ENCODE measurements at regions not wholly inside any gene's neighbourhood (a gene's known extent, or its start where the extent isn't known, plus 50 kb on each side); places are given as distances from the start of the nearest gene placed in this dataset.

DNA sequence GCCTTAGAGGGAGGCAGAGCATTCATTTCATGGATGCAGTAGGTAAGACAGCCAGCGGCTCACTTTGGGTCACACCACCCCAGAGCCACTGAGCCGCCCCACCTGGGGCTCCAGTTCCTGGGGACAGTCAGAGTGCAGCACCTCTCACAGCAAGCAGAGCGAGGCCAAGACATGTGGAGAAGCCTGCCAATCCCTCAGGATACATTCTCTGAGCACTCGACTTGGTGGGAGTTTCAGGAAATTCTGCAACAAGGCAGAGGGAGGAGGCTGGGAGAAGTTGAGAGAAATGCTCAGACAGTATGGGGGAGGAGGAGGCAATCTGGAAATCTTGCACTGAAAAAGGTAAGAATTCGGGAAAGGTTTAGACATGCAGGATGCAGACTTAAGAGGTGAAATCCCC, 60.8 kb upstream of the WLS start:
- DNase-seq (ENCODE audit: low read depth, low spot score) = no peak

GRCh38 chr1:68291688-68292384, 59.5 kb upstream of the WLS start:
- DNase-seq (ENCODE audit: low read depth, low spot score) = no peak

DNA sequence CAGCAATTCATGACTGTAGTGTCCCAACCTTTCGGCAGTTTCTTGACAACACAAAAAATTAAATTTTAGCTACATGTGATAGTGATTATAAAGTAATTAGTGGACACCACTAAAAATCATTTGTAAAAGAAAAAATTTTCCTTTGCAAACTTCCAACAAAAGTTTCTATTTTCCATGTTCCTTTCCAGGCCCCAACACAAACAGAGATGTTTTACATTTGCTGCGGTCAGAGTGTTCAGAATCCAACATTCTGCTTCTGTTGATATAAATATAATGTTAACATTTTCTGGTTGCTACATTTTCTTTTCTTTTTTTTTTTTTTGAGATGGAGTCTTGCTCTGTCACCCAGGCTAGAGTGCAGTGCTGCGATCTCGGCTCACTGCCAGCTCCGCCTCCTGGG, 54.9 kb upstream of the WLS start:
- no peak for DNase-seq (ENCODE audit: low read depth, low spot score)

DNA sequence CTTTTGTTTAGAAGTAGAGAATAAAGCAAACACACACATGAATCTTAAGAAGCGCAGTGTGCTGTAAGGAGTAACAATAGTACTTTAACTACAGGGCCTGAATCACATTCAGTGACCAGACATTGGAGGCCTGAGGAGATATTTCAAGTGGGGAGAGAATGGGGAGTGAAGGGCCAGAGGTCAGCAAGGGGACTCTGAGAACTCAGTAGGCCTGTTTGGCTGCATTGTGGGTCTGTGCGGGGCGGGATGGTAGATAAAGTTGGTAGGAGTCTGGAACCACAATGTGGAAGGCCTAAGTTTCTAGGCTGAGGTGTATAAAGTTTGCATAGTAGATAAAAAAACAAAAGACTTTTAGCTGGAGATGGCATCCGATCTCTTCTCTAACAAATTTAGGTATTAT, 52.7 kb upstream of the WLS start:
- DNase-seq (ENCODE audit: low read depth, low spot score) = no peak

DNA sequence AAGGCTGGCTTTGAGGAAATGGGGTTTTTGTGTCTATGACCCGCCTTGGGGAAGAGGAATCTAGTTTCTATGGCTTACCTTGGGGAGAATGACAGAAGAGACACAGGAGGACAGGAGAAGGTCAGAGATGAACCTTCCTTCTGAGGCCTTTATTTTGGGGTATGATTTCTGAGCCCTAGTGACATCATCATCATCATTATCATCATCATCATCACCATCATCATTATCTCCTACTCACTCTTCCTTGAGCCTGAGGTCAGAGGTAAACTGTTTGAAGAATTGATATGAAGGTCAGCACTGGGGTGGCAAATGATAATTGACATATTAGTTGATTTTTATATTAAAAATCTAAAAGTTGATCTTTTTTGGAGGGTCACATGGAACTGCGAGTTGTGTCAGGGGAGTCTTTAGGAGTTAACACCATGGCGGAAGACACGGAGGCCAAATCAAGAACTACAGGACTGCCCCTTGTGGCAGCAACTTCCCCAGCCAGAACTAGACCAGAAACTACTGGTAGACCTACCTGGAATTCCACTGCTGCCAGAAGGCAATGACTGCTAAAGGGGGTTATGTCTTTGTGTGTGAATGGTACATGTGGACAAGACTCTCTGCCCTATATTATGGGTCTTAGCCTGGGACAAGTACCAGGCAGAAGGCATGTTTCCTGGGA, 49.8 kb upstream of the WLS start:
- DNase-seq (ENCODE audit: low read depth, low spot score) = no peak
